AG10803 (cell line): ENCODE measurements at regions not wholly inside any gene's neighbourhood (a gene's known extent, or its start where the extent isn't known, plus 50 kb on each side); places are given as distances from the start of the nearest gene placed in this dataset.
A peak's percentile ranks its signal among the peaks of the same experiment; 100 is the strongest.

Experiments
- DNase-seq: peaks from one replicate; pipeline ENCODE4 v3.0.0; 2010; ENCODE audit warnings: low read depth
- H3K4me3 ChIP-seq: 2 replicates; pipeline ENCODE4 v1.5.1; 2011; ENCODE audit warnings: mild to moderate bottlenecking, low read length, control low read depth
- CTCF ChIP-seq: conservative IDR thresholded peaks from 2 replicates; pipeline ENCODE4 v1.5.1; 2011; ENCODE audit warnings: mild to moderate bottlenecking, low read length, control low read depth, inconsistent platforms

- DNase-seq = no peak
- no peak overlapping the region for H3K4me3 ChIP-seq
- TF ChIP-seq CTCF = no peak
Observed at GRCh38 chr2:122251566-122251965, 496.1 kb downstream of the TSN start.

- no peak for DNase-seq
Observed at GRCh38 chr2:122255924-122256323, 500.5 kb downstream of the TSN start.

GRCh38 chr2:122261911-122262310 is 506.5 kb downstream of the TSN start:
- no peak for TF ChIP-seq CTCF
- H3K4me3 ChIP-seq = no peak overlapping the region
- no peak for DNase-seq

More at GRCh38 chr2:122255924-122256323, 500.5 kb downstream of the TSN start:
- no peak for TF ChIP-seq CTCF
- no peak overlapping the region for H3K4me3 ChIP-seq

GRCh38 chr2:122263746-122264145 is 508.3 kb downstream of the TSN start:
- no peak for DNase-seq

GRCh38 chr2:122266636-122267035 is 511.2 kb downstream of the TSN start:
- H3K4me3 ChIP-seq = no peak overlapping the region
- peak; percentile 28 for DNase-seq
- no peak for TF ChIP-seq CTCF

More at GRCh38 chr2:122263746-122264145, 508.3 kb downstream of the TSN start:
- no peak overlapping the region for H3K4me3 ChIP-seq
- TF ChIP-seq CTCF = no peak

- no peak for DNase-seq
- no peak overlapping the region for H3K4me3 ChIP-seq
- TF ChIP-seq CTCF = no peak
Observed at GRCh38 chr2:122267947-122268346, 512.5 kb downstream of the TSN start.

- no peak overlapping the region for H3K4me3 ChIP-seq
- TF ChIP-seq CTCF = no peak
- DNase-seq = no peak
Observed at GRCh38 chr2:122273785-122274419, 518.5 kb downstream of the TSN start.
